RKO (cell line): ENCODE measurements at regions not wholly inside any gene's neighbourhood (a gene's known extent, or its start where the extent isn't known, plus 50 kb on each side); places are given as distances from the start of the nearest gene placed in this dataset.

Experiments used
- DNase-seq: peaks from one replicate; pipeline ENCODE4 v3.0.0-alpha.2; 2016; ENCODE audit warnings: low spot score

DNA sequence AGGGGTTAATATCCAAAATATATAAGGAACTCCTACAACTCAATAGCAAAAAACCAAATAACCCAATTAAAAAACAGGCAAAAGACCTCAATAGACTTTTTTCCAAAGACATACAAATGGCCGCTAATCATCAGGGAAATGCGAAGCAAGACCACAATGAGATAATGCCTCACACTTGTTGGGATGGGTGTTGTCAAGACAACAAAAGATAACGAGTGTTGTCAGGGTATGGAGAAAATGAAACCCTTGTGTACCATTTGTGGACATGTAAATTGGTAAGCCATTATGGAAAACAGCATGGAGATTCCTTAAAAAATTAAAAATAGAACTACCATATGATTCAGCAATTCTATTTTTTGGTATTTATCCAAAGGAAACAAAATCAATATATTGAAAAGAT is 620.2 kb downstream of the ACTL7B start:
- DNase-seq = no peak

- no peak for DNase-seq
Measured at GRCh38 chr9:108234811-108235210, 621.0 kb downstream of the ACTL7B start.

DNA sequence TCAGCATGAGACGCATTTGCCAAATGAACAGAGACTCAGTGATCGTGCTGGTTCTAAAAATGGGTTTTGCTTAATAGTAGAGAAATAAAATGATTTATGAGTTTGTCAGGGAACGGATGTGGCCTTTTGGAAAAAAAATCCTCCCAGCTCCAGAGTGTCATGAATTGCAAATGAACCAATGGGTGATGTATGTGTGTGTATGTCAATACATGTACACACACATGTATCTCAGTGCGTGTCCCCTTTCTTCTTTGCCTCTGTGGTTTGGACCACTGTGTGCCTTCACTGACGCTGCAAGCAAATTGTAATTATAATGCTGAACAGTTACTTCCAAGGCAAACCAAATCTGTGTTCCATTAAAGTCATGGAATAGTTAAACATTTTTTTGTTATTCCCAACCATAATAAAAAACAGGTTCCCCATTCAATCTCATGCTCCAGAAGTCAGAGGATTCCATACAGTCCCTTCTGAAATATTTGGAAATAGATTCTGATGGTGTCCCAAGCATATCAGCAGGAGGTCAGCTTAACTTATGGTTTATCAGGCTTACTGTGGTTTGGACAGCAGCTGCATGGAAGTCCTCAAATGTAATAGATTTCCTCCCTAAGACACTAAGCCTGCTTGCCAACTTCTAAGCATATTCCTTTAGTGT is 630.5 kb downstream of the ACTL7B start:
- no peak for DNase-seq

- DNase-seq = no peak
Measured at GRCh38 chr9:108224716-108225115, 631.1 kb downstream of the ACTL7B start.

DNA sequence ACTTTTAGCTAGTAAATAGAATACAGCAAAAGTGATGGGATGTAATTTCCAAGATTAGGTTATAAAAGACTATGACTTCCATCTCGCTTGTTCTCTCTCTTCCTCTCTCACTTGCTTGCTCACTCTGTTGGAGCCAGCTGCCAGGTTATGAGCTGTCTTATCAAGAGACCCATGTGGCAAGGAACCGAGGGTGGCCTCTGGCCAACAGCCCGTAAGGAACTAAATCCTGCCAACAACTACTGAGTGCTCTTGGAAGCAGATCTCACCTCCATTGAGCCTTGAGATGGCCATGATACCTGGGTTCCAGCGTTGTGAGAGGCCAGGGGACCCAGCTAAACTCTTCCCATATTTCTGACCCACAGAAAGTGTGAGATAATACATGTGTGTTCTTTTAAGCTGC is 636.1 kb downstream of the ACTL7B start:
- DNase-seq = no peak

- DNase-seq = no peak
Measured at GRCh38 chr9:108217431-108218349, 638.1 kb downstream of the ACTL7B start.

GRCh38 chr9:108213511-108213910 is 642.3 kb downstream of the ACTL7B start:
- no peak for DNase-seq

DNA sequence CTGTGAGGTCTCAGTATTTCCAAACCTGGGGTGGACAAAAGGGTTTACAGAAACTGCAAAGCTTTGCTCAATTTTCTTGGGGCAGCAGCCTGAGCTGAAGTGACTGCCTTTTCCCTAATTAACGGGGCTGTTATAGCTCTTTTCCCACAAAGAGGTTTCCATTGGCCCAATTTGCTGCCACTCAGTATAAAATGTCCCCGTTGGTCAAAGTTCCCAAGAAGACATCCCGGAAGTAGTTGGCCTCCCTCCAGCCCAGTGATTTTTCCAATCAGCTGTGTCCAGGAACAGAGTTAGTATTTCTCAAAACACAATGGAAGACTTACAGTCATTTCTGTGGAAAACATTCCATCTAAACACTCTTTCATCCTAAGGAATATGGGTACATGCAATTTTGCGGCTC is 643.6 kb downstream of the ACTL7B start:
- DNase-seq = no peak

GRCh38 chr9:108211411-108211955 is 644.3 kb downstream of the ACTL7B start:
- DNase-seq = no peak

DNA sequence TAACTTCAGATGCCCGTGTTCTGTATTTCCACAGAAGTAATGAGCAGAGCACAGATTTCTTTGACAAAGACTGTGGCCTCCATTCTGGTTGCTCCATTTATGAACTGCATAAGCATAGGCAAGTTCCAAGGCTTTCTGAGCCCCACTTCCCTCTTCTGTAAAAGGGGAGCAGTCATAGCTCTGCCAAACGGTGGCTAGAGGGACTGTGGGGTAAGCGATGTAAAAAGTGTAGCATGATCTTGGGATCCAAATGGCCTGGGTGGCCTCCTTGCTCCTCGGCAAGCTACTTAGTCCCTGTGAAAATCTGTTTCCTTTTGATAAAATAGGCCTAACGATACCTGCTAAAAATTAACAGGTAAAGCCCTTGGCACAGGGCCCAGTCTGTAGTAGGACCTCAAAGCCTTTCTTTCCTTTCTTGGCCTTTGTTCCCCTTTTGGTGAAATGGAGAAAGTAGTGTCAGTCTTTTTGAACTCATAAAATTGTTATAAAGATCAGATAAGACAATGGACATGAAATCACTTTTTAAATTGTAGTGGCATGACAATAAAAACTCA is 646.6 kb downstream of the ACTL7B start:
- no peak for DNase-seq

DNA sequence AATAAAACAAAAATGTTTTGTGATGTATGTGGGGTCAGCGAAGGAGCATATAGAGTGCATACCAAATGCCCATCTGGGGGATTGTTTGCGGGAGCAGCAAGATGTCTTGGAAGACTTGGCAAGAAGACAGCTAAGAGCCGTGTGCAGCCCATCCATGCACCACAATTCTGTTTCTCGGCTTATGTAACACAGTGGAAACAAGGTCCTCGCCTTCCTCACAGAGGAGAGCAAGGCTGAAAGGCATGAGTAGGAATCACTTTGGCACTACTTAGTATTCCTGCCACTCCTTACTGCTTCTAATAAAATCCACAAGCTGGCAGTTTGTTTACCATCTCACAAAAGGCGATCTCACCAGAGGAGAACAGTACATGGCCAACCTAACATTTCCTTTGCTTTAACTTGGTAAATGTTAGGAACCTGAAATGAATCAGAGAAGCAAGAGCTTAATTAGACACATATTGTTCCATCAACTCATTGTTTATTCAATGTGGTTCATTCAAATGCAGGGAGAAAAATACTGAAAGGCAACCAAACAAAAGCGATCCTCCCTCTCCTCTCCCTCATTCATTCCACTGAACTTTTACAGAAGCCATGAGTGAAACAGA is 648.1 kb downstream of the ACTL7B start:
- no peak for DNase-seq

- no peak for DNase-seq
Measured at GRCh38 chr9:108205276-108205675, 650.5 kb downstream of the ACTL7B start.

DNA sequence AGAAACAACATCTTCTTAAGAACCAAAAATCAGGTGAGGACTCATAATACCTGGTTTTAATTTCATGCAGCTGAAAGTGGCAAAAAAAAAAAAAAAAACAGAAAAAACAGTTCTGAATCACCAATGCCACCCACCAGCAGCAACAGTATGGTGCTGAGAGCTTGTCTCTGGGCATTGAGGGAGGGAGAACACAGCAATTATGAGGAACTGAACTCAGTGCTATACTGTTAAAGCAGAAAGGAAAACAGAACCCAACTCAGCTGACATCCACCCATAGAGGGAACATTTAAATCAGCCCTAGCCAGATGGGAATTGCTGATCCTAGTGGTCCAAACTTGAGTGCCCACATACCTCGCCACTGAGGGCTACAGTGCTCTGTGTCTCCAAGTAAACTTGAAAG is 657.9 kb downstream of the ACTL7B start:
- DNase-seq = no peak

DNA sequence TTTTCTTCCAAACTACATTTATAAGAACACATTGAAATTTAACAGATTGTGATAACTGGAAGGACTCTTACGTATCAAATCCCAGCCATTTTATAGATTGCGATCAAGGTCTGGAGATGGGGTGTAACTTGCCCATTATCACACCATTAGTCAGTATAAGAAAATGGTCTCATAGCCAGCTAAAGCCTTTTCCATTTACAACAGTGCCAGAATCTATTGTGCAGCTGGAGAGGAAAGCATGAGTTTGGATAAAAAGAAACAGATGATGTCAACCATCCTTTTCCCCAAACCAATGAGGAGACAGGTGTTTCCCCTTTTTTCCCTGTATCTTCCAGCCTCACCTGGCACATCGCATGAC is 658.8 kb downstream of the ACTL7B start:
- no peak for DNase-seq

DNA sequence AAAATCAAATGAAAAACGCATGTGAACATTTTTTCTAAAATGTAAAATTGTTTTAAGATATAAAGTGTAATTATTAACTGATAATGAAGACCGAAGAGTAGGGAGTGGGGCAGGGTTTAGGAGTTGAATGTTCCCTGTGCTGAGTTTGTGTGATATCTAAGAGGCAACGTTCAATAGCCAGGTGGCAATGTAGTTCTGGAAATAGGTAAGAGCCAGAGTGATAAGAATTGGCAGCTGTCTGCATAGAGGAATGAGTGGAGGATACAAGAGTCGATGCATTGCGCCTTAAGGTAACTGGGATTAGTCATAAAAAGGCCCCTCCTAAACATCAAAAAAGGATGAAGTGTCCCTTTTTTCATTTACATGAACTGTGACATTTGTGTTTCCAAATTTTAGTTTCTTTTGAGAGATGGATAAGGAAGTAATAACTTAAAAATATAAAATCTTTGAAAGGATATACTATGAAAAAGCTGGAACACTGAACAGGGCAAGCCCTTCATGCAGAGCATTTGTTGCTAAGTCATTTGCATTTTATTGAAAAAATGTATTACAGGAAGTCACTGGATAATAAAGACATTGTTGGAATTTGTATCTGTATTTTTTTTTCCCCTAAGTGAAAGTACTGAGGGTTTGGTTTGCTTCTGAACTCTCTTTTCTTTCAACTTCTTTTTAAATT is 659.3 kb downstream of the ACTL7B start:
- no peak for DNase-seq

GRCh38 chr9:108194154-108194553 is 661.6 kb downstream of the ACTL7B start:
- no peak for DNase-seq

GRCh38 chr9:108193026-108193710 is 662.6 kb downstream of the ACTL7B start:
- DNase-seq = no peak

DNA sequence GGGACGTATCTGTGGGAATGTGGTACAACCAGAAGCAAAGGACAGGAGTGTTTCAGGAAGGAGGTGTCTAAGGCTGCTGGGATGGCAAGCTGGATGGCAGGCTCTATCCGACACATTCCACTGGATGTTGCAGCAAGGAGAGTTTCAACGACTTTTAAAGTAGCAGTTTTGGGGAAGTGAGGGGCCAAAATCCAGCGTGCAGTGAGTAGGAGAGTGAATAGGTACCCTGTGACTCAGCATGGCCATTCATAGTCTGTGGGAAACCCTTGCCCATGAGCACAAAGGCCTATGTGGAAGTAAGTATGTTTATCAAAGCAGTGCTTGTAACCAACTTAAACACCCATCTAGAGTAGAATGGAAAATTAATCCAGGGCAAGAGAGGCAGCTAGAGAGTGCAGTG is 664.7 kb downstream of the ACTL7B start:
- DNase-seq = no peak

DNA sequence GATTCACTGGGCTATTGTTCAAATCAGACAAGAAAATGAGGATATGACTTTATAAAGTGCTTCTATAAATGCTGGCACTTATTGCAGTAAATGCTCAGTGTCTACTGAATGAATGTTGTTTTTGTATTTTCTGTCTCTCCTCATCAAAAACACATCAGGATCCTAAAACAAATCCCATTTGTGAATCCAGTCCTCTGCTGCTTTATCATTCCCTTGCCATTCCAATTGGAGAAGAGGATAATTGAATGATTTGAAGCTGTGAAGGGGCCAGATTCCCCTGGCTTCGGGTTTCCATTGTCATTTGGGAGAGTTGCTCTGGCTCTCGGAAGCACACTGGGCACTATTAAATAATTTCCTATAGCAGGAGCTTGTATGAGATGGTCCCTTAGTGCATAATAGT is 666.8 kb downstream of the ACTL7B start:
- DNase-seq = no peak

- DNase-seq = no peak
Measured at GRCh38 chr9:108188482-108188881, 667.3 kb downstream of the ACTL7B start.

DNA sequence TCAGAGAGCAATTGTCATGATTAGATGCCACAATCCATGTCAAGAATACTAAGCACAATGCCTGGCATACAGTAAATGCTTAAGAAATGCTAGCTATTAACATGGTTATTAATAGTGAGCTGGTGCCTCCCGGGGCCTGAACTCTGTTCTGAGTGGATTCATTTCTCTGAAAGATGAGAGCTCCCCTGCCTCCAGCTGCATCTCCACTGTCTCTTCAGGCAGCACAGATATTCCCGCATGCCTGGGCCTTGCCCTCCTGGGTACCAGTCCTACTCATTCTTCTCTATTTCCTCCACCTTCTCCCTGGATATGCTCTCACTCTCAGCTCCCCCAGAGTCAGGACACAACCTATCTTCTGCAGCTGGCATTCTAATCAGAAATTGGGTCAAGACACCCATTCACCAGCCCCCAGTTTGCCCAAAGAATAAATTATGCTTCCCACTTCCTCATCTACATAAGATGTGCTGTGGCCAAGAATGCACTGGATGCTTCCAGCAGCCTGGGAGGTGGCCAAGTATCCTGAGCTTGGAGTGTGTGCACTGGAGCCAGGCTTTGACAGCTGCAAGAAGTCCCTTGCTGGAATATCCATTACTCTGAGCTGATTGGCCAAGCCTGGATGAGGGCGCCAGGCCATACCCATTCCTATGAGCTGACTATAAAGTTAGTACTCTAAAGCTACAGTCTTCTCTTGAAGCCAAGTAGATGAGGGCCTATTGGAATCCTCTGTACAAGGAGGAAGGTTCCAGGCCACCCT is 669.0 kb downstream of the ACTL7B start:
- DNase-seq = no peak
